HCEC 1CT (cell line): ENCODE measurements at regions not wholly inside any gene's neighbourhood (a gene's known extent, or its start where the extent isn't known, plus 50 kb on each side); places are given as distances from the start of the nearest gene placed in this dataset.

Experiments used
- DNase-seq: peaks from one replicate; pipeline ENCODE4 v3.0.0-alpha.2; 2017

DNA sequence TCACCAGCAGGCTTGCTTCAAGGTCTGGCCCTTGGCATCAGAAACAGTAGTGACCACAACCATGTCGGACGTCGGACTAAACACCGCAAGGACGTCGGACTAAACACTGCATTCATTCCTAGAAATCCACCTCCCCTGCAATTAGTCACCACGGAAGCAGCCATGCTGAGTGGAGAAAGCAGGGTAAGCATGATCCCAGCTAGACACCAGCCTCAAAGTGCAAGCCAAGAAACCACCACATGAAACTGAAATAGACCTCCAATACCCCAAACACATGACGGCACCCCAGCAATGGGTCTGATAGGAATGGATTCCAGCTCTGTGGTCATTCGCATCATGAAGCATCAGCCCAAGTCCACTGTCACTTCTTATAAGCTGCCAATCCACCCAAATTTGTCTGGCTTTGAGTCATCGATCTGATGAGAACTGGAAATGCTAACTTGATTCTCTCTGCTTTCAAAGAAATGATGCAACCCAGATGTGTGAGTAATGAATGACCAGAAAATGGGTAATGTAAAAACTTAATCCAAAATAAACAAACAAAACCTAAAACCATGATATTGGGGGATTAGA is 348.3 kb upstream of the TMCO5A start:
- peak; percentile 78 for DNase-seq

DNA sequence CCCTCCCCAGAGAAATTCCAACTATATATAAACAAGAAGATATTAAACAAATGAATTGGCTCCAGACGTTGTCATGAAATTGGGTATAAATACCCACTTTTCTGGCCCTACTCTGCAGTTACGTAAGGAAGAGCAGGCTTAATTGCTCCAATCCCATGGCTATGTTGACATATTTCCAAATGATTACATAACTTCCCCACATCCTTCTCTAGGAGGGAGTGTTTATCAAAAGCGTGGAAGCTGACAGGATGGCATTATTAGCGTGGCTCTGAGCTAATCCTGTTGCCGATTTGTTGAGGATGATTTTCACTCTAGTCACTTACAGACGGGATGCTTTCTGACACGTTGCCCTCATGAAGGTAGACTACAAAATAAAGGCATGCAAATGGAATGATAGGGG is 347.5 kb upstream of the TMCO5A start:
- DNase-seq: peak; percentile 60

DNA sequence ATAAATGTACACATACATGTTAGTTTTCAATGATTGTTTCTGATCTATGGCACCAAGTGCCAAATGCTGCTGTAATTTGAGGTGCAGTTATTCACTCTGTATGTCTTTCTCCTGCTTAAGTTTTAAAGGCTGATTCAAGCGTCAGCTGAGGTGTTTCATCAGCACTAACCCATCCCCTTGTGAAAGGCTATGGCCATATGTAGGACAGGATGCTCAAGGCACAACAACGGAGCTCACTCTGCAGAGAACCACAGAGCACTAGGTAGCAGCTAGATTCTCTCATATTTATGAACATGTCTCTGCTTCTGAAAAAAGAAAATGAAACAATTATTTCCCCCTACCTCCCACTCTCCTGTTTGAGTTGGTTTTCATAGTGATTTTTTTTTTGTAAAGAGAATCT is 340.0 kb upstream of the TMCO5A start:
- no peak for DNase-seq

DNA sequence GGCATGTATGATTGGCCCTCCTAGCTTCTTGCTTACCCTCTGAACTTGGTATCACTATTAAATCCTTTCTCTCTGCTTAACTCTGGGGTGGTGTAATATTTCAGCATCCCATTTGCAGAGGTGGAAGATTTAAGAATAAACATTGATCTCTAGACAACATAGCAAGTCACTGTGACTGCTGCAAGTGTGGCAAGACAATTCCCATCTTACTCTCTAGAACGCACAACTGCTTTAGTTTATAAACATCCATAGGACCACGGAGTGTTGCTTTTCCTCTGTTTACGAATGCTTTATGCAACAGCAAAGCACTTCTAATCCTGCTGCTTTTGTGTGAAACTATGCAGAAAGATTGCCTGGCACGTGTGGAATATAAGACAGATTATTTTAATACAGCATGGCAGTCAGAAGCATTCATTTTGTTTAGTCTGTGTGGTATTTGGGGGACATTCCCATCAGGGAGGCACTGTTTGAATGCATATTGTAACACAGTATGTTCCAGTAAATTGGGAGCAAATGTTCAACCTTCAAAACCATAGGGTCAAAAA is 338.9 kb upstream of the TMCO5A start:
- DNase-seq: no peak

DNA sequence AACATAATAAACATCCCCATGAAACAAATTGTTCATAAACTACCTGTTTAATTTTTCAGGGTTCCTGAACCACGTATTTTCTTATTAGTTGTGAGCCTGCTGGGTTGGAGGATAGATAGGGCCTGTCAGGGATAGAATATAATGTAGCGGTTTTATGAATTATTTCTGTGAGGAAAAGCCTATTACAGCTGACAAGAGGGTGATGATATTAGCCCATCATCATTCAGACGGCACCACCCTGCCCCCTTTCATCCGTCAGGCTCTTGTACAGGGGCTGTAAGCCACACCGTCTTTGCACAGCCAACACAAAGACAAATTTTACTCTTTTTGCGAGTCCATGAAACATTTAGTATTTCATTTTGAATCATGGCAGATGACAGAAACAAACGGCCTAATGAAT is 335.3 kb upstream of the TMCO5A start:
- no peak for DNase-seq

DNA sequence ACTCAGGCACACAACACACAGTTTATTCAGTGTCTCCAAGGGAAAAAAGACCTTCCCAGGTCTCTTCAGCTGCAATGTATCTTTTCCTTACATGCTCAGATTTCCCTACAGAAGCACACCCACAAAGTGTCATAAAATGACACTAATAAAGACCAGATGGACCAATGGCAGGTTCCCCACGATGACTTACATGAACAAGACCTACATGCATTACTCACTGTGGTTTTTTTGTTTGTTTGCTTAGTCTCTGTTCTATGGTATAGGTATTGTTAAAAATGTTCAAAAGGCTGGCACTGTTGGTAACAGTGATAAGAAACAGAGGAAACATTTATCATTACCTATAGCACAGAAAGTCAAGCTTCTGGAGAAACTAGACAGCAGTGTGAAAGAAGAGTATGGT is 318.2 kb upstream of the TMCO5A start:
- DNase-seq: no peak

DNA sequence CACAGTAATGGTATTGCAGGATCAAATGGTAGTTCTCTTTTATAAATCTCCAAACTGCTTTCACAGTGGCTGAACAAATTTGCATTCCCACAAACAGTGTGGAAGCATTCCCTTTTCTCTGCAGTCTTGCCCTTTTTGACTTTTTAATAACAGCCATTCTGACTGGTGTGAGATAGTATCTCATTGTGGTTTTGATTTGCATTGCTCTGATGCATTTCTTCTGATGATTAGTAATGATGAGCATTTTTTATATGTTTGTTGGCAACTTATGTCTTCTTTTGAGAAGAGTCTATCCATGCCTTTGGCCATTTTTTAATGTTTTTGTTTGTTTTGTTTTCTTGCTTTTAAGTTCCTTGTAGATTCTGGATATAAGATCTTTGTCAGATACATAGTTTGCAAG is 316.1 kb upstream of the TMCO5A start:
- no peak for DNase-seq

DNA sequence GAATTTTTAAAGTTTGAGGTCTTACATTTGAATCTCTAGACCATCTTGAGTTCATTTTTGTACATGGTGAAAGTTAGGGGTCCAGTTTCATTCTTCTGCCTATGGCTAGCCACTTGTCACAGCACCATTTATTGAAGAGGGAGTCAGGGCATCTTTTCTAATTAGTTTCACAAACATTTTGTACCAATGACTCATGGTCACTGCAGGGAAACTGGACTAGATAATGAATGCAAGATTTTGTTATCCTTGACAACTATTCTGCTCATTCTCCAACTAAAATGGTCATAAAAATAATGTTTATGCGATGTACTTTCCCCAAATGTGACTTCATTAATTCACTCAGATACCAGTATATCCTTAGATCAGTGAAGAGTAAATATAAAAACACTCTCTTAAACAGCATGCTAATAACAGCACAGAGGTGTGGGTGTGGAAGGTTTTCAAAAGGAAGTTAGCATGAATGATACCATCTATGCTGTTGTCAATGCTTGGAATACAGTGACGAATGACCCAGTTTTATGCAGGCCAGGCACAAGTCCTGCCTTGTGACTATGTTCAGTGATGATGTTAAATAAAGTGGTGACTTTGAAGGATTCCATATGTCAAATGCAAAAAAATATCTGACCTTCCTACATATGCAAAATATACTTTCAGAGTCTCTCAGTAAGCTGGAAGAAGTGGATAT is 314.9 kb upstream of the TMCO5A start:
- DNase-seq: no peak

DNA sequence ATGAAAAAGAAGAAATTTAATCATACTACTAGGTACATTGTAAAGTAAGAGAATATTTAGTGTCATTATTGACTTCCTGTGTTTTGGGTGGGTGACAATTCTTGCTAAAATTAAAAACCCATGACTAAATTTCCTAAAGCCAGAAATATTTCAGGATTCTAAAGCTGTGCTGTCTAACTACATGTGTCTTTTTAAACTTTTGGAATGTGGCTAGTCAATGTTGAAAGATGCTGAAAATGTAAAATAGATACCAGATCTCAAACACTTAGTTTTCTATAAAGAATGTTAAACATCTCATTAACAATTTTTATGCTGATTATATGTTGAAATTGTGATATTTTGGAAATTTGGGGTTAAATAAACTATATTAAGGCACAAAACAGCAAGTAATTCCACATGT is 308.9 kb upstream of the TMCO5A start:
- no peak for DNase-seq

DNA sequence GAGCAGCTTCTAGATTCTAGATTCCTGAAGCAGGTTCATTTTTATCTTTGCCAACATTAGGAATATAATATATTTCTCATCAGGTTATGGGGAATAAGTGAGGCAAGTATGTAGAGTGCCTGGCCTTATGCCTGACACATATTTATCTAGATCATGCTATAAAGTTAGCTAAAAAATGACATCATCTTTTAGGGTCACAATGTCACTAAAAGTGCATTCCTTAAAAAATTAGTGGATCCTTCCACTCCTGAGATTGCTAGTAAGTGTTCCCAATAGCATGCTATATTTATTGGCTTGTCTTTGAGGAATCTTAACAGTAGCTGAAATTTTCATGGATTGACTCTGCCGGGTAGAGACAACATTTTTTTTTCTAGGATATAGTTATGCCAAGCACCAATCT is 305.9 kb upstream of the TMCO5A start:
- DNase-seq: no peak

DNA sequence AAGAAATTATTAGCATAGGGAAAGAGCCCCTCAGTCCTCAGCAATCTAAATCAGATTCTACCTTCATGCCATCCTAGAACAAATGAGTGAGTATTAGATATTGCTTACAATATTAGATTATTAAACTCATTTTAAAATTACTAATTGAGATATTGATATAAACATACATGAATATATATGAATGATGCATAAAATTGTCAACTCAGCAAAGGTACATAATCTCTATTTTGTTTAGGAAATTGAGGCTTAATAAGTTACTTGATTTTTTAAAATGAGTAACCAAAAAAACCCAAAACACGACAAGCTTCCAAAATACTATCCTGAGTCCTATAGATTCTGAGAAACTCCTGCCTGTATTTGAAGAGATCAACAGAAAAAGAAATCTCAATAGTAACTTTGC is 297.7 kb upstream of the TMCO5A start:
- no peak for DNase-seq

DNA sequence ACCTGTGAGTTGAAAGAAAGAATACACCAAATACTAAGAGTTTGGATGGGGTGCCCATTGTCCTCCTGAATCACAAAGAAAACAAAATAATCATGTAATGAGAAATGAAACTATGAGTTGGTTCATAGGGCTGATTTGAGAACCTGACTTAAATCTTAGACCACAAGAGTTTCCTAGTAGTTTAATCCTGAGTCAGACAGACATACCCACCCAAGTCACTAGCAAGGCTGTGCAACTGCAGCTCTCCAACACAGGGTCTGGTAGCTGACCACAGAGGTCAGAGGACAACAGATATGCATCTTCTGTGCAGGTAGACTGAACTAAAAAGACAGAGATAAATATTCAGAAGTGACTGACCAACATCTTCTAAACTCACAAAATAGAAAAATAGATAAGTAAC is 296.3 kb upstream of the TMCO5A start:
- DNase-seq: no peak

DNA sequence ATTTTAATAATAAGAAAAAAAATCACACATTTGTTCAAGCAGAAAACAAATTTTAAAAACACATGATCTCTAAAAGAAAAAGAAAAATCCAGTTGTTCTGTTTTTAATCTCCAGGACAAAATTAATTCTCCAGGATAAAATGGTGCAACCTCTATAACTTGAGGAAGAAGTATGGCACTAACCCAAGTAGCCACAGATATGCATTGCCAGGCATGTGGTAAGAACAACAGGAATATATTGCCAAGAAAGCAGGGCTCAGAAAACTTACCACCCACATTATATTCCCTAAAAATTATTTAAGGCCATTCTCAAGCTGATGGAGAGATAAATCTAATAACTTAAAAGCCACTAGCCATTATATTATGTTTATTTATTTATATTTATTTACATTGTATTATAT is 295.7 kb upstream of the TMCO5A start:
- DNase-seq: no peak

DNA sequence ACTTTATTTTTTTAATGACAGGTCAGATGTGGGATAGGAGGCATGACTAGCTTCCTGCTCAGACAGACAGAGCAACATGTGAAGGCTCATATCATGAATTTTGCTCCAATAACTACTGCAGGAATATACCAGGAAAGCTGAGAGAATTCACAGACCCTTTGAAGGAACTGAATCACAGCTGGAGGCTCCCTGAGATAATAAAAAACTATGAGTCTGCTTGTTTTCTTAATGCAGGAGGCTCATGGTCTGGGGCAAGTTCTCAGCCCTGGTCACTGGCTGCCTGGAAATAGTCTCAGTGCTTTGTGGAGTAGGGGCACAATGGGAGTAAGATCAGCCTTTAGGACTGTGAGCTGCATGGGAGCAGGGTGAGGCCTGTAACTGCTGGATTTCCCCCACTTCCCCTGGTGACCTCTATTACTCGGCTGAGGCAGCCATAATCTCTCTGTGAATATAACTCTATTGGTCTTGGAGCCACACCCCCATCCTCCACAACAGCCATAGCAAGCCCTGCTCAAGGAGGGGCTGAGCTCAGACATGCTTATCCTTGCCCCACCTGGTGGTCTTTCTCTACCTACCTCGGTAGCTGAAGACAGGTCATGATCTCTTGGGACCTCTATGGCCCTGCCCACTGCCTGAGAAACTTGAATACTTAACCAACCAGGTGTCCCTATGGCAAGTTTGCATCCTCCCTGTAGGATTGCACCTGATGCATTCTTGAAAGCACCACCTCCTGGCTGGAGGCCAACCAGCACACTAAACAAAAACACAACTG is 281.6 kb upstream of the TMCO5A start:
- DNase-seq: no peak

DNA sequence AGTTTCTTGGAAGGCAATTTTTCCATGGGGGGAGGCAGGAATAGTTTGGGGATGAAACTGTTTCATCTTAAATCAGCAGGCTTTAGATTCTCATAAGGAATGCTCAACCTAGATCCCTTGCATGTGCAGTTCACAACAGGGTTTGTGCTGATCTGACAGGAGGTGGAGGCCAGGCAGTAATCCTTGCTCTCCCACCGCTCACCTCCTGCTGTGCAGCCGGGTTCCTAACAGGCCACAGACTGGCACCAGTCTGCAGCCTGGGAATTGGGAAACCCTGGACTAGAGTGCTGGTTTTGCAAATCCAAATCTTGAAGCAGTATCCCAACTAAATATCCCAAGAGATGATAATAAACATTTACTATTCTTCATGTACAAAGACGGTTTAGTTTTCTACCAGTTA is 256.3 kb upstream of the TMCO5A start:
- no peak for DNase-seq

DNA sequence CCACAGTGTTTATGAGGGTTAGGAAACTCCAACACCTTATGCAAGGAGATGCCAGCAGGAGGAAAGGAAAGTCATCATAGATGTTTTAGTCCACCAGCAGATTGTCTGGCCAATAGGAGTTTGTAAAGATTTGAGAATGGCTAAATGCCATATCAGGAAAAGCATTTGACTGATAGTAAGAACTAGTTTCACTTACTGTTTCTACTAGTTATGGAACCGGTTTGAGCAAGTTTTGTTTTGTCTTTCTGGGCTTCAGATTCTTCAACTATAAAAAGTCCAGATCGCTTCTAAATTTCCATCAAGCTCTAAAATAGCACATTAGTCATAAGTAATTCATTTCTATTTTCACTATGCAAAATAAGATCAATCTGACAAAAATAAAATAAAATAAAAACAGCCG is 254.8 kb upstream of the TMCO5A start:
- no peak for DNase-seq

DNA sequence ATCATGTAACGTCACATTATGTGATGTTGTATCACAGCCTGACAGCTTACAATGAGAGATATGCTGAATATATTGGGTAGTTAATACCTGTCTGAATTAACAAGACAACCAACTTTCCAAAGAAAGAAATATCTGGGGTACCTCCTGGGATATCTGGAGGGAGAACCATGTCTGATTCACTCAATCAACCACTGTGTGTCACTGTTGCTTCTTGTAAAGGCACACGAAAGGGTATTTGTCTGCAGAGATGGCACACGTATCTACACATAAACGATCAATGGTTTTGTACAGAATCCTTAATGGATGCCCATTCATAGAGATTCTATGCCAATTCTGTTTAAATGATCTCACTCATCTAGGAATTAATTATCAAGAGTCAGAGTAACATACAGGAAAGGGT is 252.1 kb upstream of the TMCO5A start:
- DNase-seq: peak; percentile 46

DNA sequence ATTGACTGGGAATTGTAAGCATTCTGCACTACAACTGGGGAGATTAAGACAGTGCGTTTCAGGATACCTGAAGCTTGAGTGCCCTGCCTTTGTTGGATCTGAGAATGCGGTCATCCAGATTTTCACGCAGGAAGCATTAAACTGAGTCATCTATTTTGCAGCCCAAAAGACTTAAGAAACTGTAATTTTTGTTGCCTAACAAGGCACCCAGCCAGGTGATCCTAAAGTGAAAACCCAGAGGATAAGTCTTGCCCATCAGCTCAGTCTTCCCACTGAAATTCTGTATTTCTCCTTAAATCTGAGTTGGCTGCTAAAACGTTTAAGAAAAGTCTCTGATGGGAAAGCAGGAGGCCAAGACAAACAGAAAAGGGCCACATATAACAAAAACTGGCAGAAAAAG is 242.5 kb upstream of the TMCO5A start:
- DNase-seq: no peak

DNA sequence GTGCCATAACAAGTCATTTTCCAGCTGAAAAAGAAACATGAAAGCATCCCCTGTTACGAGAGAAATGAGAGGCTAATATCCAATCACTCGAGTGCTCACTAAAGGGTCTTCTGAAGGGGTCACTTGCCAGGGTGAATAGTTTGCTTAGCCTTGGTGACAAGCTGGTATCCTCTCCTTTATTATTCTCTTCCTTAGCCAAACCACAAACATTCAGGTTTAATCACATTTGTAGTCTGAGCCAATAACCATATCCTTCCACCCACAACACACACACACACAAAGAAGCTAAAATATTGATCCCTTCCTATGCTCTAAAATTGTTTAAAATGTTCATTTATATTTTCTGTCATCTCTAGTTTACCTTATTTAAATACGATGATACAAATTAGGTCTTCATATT is 240.5 kb upstream of the TMCO5A start:
- no peak for DNase-seq

DNA sequence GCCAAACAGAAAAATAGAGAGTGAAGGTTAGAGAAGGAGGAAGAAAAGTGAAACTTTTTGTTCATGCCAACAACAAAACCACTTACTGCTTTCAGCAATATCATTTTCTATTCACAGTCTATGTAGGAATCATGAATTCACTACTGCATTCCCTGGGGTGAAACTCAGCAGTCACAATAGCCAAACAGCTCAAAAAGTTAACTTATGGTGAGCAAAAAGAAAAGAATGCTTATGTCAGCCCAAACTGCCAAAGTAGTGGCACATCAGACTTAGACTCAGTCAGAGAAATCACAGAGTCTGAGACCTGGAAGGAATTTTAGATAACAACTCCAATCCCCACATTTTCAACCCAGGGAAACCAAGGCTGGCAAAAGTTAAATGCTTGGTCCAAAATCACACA is 238.7 kb upstream of the TMCO5A start:
- DNase-seq: peak; percentile 23

DNA sequence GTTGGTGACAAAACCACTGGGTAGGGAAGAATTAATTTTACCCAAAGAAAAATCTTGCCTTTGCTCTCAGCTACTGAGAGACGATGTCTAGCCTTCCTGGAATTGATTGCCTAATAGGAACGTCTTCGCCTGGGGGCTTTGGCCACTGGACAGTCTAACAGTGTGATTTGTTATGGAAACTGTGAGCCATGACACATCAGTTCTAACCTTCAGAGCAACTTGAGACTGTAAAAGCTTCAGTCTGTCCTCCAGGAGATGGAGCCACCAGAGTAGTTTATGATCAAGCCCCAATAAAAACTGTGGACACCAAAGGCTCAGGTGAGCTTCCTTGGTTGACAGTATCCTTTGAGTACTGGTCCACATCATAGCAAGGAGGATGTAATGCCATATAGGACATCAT is 235.8 kb upstream of the TMCO5A start:
- DNase-seq: no peak

DNA sequence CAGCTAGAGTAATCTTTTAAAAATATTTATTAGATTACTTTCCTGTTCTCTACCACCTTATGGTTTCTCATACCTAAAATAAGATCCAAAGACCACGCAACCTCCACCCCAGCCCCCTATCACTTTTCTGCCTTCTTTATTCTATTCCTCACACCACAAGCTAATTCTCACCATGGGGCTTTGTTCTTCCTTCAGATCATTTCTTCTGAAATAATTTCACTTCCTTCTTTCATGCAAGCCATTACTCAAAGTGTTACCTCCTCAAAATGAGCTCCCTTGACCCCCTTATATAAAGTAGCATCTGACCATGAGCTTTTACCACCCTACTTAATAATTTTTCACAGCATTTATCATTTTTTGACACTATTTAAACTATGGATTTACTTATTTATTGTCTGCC is 233.2 kb upstream of the TMCO5A start:
- no peak for DNase-seq

DNA sequence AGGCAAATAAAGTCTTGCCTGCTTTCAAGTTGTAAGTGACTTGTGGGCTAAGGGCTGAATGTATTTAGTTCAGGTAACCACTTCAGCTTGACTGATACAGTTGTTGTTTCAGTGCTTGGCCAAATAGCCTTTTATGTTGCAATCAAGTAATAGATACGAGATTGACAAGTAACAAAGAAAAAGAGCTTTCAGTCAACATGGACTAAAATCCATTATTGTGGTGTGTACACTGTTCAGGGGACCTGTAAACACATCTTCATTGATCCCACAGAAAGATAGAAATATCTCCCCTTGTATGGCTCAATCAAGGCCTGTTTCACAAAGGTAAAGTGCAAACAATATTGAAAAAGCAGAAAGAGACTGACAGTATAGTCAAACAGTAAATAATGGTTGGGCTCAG is 224.8 kb upstream of the TMCO5A start:
- DNase-seq: no peak

DNA sequence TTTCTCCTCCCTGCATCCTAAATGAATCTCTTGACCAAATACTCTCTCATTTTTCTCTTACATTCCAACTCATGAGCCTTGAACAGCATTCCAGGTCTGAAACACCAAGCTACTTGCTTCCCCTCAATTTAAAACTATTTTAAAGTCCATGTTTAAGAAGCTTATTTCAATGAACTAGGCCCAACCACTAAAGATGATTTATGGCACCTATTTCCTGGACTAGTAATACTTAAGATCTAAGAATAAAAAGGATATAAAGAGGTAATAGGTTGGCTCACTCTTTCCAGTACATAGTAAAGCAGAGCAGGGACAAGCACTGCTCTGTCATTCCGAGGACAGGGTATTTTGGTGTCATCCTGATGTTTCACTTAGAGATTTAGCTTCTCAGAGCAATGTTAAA is 219.3 kb upstream of the TMCO5A start:
- no peak for DNase-seq
